Effector memory CD4-positive, alpha-beta T cell (primary cell): ENCODE measurements at regions not wholly inside any gene's neighbourhood (a gene's known extent, or its start where the extent isn't known, plus 50 kb on each side); places are given as distances from the start of the nearest gene placed in this dataset.
"Not testable (repeated sequence)": the region's sequence is repeated elsewhere in the genome, so short reads cannot be mapped to it uniquely, and the experiment has no call there.

Experiments
- DNase-seq, 3 donors: peaks; one replicate each; pipeline ENCODE4 v3.0.0-alpha.2; 2020
- H3K27ac ChIP-seq: 2 replicates; pipeline ENCODE4 v1.7.0; 2013; ENCODE audit warnings: mild to moderate bottlenecking, low read length, moderate library complexity; ENCODE audit not compliant: insufficient read depth, poor library complexity, severe bottlenecking
- H3K27me3 ChIP-seq: replicated peaks from 2 replicates; pipeline ENCODE4 v1.7.0; 2013; ENCODE audit warnings: mild to moderate bottlenecking, low read length; ENCODE audit not compliant: insufficient read depth, control insufficient read depth, poor library complexity, severe bottlenecking
- H3K36me3 ChIP-seq: 2 replicates; pipeline ENCODE4 v1.7.0; 2013; ENCODE audit warnings: mild to moderate bottlenecking, low read length, moderate library complexity; ENCODE audit not compliant: control insufficient read depth, insufficient read depth
- H3K4me1 ChIP-seq: 2 replicates; pipeline ENCODE4 v1.7.0; 2013; ENCODE audit warnings: low read length, mild to moderate bottlenecking; ENCODE audit not compliant: control insufficient read depth, insufficient read depth, poor library complexity, severe bottlenecking
- H3K4me3 ChIP-seq: 2 replicates; pipeline ENCODE4 v1.7.0; 2013; ENCODE audit warnings: low read length, low read depth, mild to moderate bottlenecking; ENCODE audit not compliant: insufficient read depth, poor library complexity, severe bottlenecking
- H3K9me3 ChIP-seq: 2 replicates; pipeline ENCODE4 v1.7.0; 2013; ENCODE audit warnings: mild to moderate bottlenecking, low read length, moderate library complexity; ENCODE audit not compliant: control insufficient read depth

- DNase-seq, result no peak
- Histone ChIP-seq H3K9me3 (no peaks in the 10 kb centered on the region), H3K27ac (no peak overlapping the region), H3K4me3 (no peak overlapping the region), H3K27me3 (no peaks in the 10 kb centered on the region), H3K36me3 (no peaks in the 10 kb centered on the region), H3K4me1 (no peaks in the 10 kb centered on the region)
These were observed 66.4 kb upstream of the FBXO28 start for GRCh38 chr1:224047538-224047937.

- H3K27ac ChIP-seq, result no peak overlapping the region
- DNase-seq, result no peak
- H3K4me3 ChIP-seq, result no peak overlapping the region
- no peaks in the 10 kb centered on the region for H3K27me3 ChIP-seq
- H3K9me3 ChIP-seq, result no peaks in the 10 kb centered on the region
- H3K36me3 ChIP-seq, result no peaks in the 10 kb centered on the region
- no peaks in the 10 kb centered on the region for H3K4me1 ChIP-seq
These were observed 68.4 kb upstream of the FBXO28 start for GRCh38 chr1:224045556-224045955.

- H3K4me1 ChIP-seq, result no peaks in the 10 kb centered on the region
- no peaks in the 10 kb centered on the region for H3K36me3 ChIP-seq
- H3K4me3 ChIP-seq, result no peak overlapping the region
- H3K27me3 ChIP-seq, result no peaks in the 10 kb centered on the region
- H3K9me3 ChIP-seq, result no peaks in the 10 kb centered on the region
- no peak for DNase-seq
- H3K27ac ChIP-seq, result no peak overlapping the region
These were observed 69.5 kb upstream of the FBXO28 start for GRCh38 chr1:224044420-224044819.

- no peaks in the 10 kb centered on the region for H3K9me3 ChIP-seq
- H3K4me3 ChIP-seq, result no peak overlapping the region
- no peak for DNase-seq
- no peaks in the 10 kb centered on the region for H3K4me1 ChIP-seq
- no peaks in the 10 kb centered on the region for H3K27me3 ChIP-seq
- no peak overlapping the region for H3K27ac ChIP-seq
- no peaks in the 10 kb centered on the region for H3K36me3 ChIP-seq
These were observed 71.3 kb upstream of the FBXO28 start for GRCh38 chr1:224042557-224043118.

GRCh38 chr1:224041032-224041431, 72.9 kb upstream of the FBXO28 start:
- Histone ChIP-seq H3K9me3 (no peaks in the 10 kb centered on the region), H3K27ac (no peak overlapping the region), H3K4me1 (no peaks in the 10 kb centered on the region), H3K27me3 (no peaks in the 10 kb centered on the region), H3K4me3 (no peak overlapping the region), H3K36me3 (no peaks in the 10 kb centered on the region)
- DNase-seq, result no peak

GRCh38 chr1:224040423-224040822, 73.5 kb upstream of the FBXO28 start:
- not testable (repeated sequence) for H3K36me3 ChIP-seq, H3K4me3 ChIP-seq, DNase-seq, H3K9me3 ChIP-seq, H3K27ac ChIP-seq, H3K4me1 ChIP-seq, H3K27me3 ChIP-seq

- not testable (repeated sequence) for DNase-seq, H3K27me3 ChIP-seq, H3K36me3 ChIP-seq, H3K27ac ChIP-seq, H3K4me3 ChIP-seq, H3K4me1 ChIP-seq, H3K9me3 ChIP-seq
These were observed 73.9 kb upstream of the FBXO28 start for GRCh38 chr1:224040006-224040405.

GRCh38 chr1:224038832-224039231, 75.1 kb upstream of the FBXO28 start:
- H3K27ac ChIP-seq, DNase-seq, H3K27me3 ChIP-seq, H3K9me3 ChIP-seq, H3K4me3 ChIP-seq, H3K4me1 ChIP-seq, H3K36me3 ChIP-seq: not testable (repeated sequence)

- not testable (repeated sequence) for H3K4me3 ChIP-seq, H3K4me1 ChIP-seq, H3K27ac ChIP-seq, H3K27me3 ChIP-seq, H3K9me3 ChIP-seq, H3K36me3 ChIP-seq, DNase-seq
These were observed 76.5 kb upstream of the FBXO28 start for GRCh38 chr1:224037362-224037761.

GRCh38 chr1:224032608-224033276, 81.2 kb upstream of the FBXO28 start:
- H3K9me3 ChIP-seq, H3K4me1 ChIP-seq, H3K27me3 ChIP-seq, H3K27ac ChIP-seq, H3K36me3 ChIP-seq, DNase-seq, H3K4me3 ChIP-seq: not testable (repeated sequence)
